ENCODE measurements at regions not wholly inside any gene's neighbourhood (a gene's known extent, or its start where the extent isn't known, plus 50 kb on each side); places are given as distances from the start of the nearest gene placed in this dataset.
"Not testable (repeated sequence)": the region's sequence is repeated elsewhere in the genome, so short reads cannot be mapped to it uniquely, and the experiment has no call there.

- H3K4me1 ChIP-seq (ENCODE audit: control insufficient read depth, insufficient read depth, low read length); H3K27ac ChIP-seq (ENCODE audit: low read length); ATAC-seq; H3K27me3 ChIP-seq (ENCODE audit: control insufficient read depth, insufficient read depth); DNase-seq; H3K9me3 ChIP-seq (ENCODE audit: control insufficient read depth, low read length); H3K4me3 ChIP-seq (ENCODE audit: low read length): not testable (repeated sequence)
- intact Hi-C loops (cut with DNase I), result loop anchor here (5.0 to 10.0 kb wide), 5 partner anchors 185 to 325 kb away; partner anchors contain the start of gene ZNF469 (in 1 of the 4)
- 92% methylated on average over 24 of the region's 25 CpGs for WGBS
Observed at GRCh38 chr16:88199296-88200153, 183.2 kb upstream of the ZNF469 start.

GRCh38 chr16:88200154-88200895, 182.4 kb upstream of the ZNF469 start:
- WGBS, result 63% methylated on average over 29 of the region's 30 CpGs
- H3K9me3 ChIP-seq (ENCODE audit: control insufficient read depth, low read length); H3K27ac ChIP-seq (ENCODE audit: low read length); H3K4me3 ChIP-seq (ENCODE audit: low read length); H3K27me3 ChIP-seq (ENCODE audit: control insufficient read depth, insufficient read depth); intact Hi-C loops (cut with DNase I); DNase-seq; ATAC-seq; H3K4me1 ChIP-seq (ENCODE audit: control insufficient read depth, insufficient read depth, low read length): not testable (repeated sequence)

GRCh38 chr16:88200896-88201185, 181.9 kb upstream of the ZNF469 start:
- H3K27me3 ChIP-seq (ENCODE audit: control insufficient read depth, insufficient read depth), result no peaks in the 10 kb centered on the region
- H3K4me3 ChIP-seq (ENCODE audit: low read length), result no peak overlapping the region
- H3K9me3 ChIP-seq (ENCODE audit: control insufficient read depth, low read length), result no peaks in the 10 kb centered on the region
- ATAC-seq (peak in 1 of 2 donors; percentile 34), DNase-seq (no peak)
- no peaks in the 10 kb centered on the region for H3K4me1 ChIP-seq (ENCODE audit: control insufficient read depth, insufficient read depth, low read length)
- no peak overlapping the region for H3K27ac ChIP-seq (ENCODE audit: low read length)
- intact Hi-C loops (cut with DNase I), result no loop called here
- WGBS, result 48% methylated on average over 13 of the region's 13 CpGs

GRCh38 chr16:88201611-88202010, 181.1 kb upstream of the ZNF469 start:
- H3K9me3 ChIP-seq (ENCODE audit: control insufficient read depth, low read length); DNase-seq; H3K4me1 ChIP-seq (ENCODE audit: control insufficient read depth, insufficient read depth, low read length); intact Hi-C loops (cut with DNase I); ATAC-seq; H3K4me3 ChIP-seq (ENCODE audit: low read length); H3K27ac ChIP-seq (ENCODE audit: low read length); H3K27me3 ChIP-seq (ENCODE audit: control insufficient read depth, insufficient read depth): not testable (repeated sequence)
- 86% methylated on average over 9 of the region's 9 CpGs for WGBS

DNA sequence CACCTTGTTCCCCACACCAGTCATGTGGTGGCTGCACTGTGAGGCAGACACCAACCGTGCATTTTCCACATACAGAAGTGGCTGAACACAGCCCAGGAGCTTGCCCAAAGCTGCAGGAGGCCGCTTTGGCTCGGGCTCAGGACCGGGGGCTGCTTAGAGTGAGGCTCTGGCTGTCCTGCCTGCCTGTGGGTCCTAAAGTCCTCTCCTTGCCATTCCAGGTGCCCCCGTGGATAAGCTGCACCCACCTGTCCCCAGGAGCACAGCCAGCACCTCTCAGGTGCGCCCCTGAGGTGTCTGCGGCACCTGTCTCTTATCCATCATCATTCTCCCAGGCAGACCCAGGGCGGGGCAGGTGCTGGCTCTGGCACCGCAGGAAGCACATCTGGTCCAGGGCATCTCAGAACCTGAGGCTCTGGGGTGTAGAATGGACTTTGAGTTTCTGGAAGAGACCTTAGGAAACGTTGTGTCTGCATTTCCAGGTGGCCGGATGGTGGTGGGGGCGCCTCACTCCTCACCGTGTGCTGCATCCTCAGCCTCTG, 180.5 kb upstream of the ZNF469 start:
- WGBS, result 81% methylated on average over 13 of the region's 13 CpGs
- ATAC-seq (no peak), DNase-seq (no peak)
- H3K4me1 ChIP-seq (ENCODE audit: control insufficient read depth, insufficient read depth, low read length), result no peaks in the 10 kb centered on the region
- no peaks in the 10 kb centered on the region for H3K27me3 ChIP-seq (ENCODE audit: control insufficient read depth, insufficient read depth)
- H3K27ac ChIP-seq (ENCODE audit: low read length), result no peak overlapping the region
- H3K9me3 ChIP-seq (ENCODE audit: control insufficient read depth, low read length), result no peaks in the 10 kb centered on the region
- no peak overlapping the region for H3K4me3 ChIP-seq (ENCODE audit: low read length)
- intact Hi-C loops (cut with DNase I), result no loop called here

DNA sequence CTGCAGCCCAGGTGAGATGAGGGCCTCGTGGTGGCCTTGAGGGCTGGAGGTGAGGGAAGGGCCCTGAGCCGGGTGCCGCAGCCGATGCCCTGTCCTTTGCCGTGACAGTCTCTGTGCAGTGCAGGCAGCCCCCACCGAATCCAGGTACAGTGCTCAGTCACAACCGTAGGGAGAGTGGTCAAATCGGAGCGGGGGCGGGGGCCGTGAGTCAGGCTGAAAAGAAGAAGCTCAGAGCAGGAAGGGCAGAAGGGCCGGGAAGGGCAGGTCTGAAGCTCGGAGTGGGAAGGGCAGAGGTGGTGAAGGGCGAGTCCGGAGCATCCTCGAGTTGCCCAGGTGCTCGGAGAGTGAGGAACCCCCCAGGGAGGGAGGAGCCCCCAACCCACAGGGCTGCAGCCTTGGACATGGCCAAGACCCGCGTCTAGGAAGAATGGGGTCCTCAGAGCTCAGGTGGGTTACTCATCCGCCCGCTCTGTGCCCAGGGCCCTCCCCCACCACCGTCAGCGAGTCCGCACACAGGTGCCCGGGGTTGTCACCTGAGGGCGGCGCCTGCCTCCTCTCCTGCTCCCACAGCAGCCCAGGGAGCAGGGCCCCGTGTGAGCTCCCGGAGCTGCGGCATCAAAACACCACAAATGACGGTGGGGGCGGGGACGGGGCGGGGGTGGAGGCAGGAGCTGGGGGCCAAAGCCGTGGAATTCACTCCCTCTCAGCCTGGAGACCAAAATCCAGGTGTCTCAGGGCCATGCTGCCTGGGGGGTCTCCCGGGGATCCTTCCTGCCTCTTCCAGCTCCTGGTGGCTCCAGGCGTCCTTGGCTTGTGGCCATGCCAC, 179.7 kb upstream of the ZNF469 start:
- 90% methylated on average over 37 of the region's 37 CpGs for WGBS
- H3K4me1 ChIP-seq (ENCODE audit: control insufficient read depth, insufficient read depth, low read length); H3K27me3 ChIP-seq (ENCODE audit: control insufficient read depth, insufficient read depth); DNase-seq; H3K9me3 ChIP-seq (ENCODE audit: control insufficient read depth, low read length); intact Hi-C loops (cut with DNase I); H3K27ac ChIP-seq (ENCODE audit: low read length); H3K4me3 ChIP-seq (ENCODE audit: low read length): not testable (repeated sequence)
- peak in 1 of 2 donors; percentile 10 for ATAC-seq

DNA sequence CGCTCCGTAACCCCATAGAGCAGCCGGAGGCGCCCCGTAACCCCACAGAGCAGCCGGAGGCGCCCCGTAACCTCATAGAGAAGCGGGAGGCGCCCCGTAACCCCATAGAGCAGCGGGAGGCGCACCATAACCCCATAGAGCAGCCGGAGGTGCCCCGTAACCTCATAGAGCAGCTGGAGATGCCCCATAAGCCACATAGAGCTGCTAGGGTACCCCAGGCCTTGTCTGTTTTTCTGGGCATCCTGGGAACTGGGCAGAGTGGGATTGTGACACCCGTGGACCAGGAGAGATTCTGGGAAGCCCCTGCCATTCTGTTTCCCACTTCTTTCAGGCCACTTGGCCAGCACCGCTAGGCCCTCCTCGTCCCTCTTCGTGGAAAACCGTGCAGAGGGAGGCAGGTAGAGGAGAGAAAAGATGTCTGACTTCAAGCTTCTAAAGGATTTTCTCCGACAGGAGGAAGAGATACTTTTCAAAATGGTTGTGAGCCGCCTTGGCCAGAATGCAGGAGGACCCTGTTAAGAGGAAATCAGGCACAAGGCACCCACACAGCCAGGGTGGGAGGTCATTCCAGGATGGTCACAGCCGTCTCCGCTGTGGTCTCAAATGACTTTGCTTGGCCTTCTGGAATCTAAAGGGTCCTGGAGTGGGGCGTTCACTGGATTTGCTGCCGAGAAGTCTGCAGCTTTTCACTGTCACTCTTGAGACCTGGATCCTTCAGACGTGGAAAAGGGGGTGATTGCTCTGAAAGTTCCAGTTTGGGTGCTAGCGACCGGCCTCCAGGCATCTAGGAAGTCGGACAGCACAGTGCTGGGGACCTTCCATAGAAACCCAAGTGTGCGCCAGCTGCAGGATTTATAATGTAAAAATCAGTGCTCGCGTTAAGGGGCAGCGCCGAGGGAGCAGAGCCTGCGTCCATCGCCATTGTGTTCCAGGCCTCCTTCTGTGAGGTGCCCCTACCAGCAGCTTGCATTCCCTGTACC, 178.3 kb upstream of the ZNF469 start:
- ATAC-seq; H3K4me1 ChIP-seq (ENCODE audit: control insufficient read depth, insufficient read depth, low read length); H3K9me3 ChIP-seq (ENCODE audit: control insufficient read depth, low read length); DNase-seq; H3K27ac ChIP-seq (ENCODE audit: low read length); H3K4me3 ChIP-seq (ENCODE audit: low read length); intact Hi-C loops (cut with DNase I); H3K27me3 ChIP-seq (ENCODE audit: control insufficient read depth, insufficient read depth): not testable (repeated sequence)
- WGBS, result 87% methylated on average over 35 of the region's 37 CpGs

- H3K4me3 ChIP-seq (ENCODE audit: low read length); DNase-seq; H3K4me1 ChIP-seq (ENCODE audit: control insufficient read depth, insufficient read depth, low read length); intact Hi-C loops (cut with DNase I); H3K27ac ChIP-seq (ENCODE audit: low read length); H3K9me3 ChIP-seq (ENCODE audit: control insufficient read depth, low read length); ATAC-seq; H3K27me3 ChIP-seq (ENCODE audit: control insufficient read depth, insufficient read depth): not testable (repeated sequence)
- 93% methylated on average over 17 of the region's 17 CpGs for WGBS
Observed at GRCh38 chr16:88205482-88205881, 177.3 kb upstream of the ZNF469 start.

DNA sequence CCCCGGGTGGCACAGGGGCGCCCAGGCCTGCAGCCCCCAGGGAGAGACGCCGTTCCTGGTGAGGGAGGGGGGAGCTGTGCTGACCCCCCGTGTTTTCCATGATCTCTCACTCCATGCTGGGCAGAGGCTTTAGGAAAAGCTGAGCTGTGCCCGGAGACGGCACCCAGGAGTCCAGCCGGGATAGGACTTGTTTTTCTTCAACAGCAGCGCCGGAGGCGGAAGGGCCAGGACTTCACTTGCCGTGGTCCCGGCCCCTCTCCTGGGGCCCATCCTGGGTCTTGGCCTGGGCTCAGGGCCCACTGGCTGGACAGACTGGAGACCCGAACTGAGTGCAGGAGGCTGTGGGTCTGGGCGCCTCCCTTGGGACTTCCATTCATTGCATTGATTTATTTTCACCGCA, 176.8 kb upstream of the ZNF469 start:
- ATAC-seq; H3K4me1 ChIP-seq (ENCODE audit: control insufficient read depth, insufficient read depth, low read length); H3K9me3 ChIP-seq (ENCODE audit: control insufficient read depth, low read length); H3K27ac ChIP-seq (ENCODE audit: low read length); intact Hi-C loops (cut with DNase I); H3K4me3 ChIP-seq (ENCODE audit: low read length); H3K27me3 ChIP-seq (ENCODE audit: control insufficient read depth, insufficient read depth); DNase-seq: not testable (repeated sequence)
- WGBS, result 87% methylated on average over 16 of the region's 16 CpGs

GRCh38 chr16:88206516-88206915, 176.2 kb upstream of the ZNF469 start:
- ATAC-seq; H3K4me1 ChIP-seq (ENCODE audit: control insufficient read depth, insufficient read depth, low read length); intact Hi-C loops (cut with DNase I); H3K4me3 ChIP-seq (ENCODE audit: low read length); DNase-seq; H3K9me3 ChIP-seq (ENCODE audit: control insufficient read depth, low read length); H3K27ac ChIP-seq (ENCODE audit: low read length); H3K27me3 ChIP-seq (ENCODE audit: control insufficient read depth, insufficient read depth): not testable (repeated sequence)
- 85% methylated on average over 11 of the region's 22 CpGs for WGBS
